Ishikawa (cell line): ENCODE measurements at regions not wholly inside any gene's neighbourhood (a gene's known extent, or its start where the extent isn't known, plus 50 kb on each side); places are given as distances from the start of the nearest gene placed in this dataset.

Source experiments
- CREB1 ChIP-seq: IDR thresholded peaks from 2 replicates; pipeline ENCODE4 v1.6.1; 2012; ENCODE audit warnings: low read depth
- EGR1 ChIP-seq: IDR thresholded peaks from 2 replicates; pipeline ENCODE4 v1.6.1; 2012
- MAX ChIP-seq: IDR thresholded peaks from 2 replicates; pipeline ENCODE4 v1.6.1; 2012
- RAD21 ChIP-seq: IDR thresholded peaks from 2 replicates; pipeline ENCODE4 v1.6.1; 2012; ENCODE audit warnings: low read depth
- TAF1 ChIP-seq: IDR thresholded peaks from 2 replicates; pipeline ENCODE4 v1.6.1; 2012; ENCODE audit warnings: low read depth, mild to moderate bottlenecking
- TEAD4 ChIP-seq: IDR thresholded peaks from 2 replicates; pipeline ENCODE4 v1.6.1; 2012
- ZBTB7A ChIP-seq: IDR thresholded peaks from 2 replicates; pipeline ENCODE4 v1.6.1; 2012; ENCODE audit warnings: low read depth
- TF ChIP-seq, protein P1 (sequence below): IDR thresholded peaks from 2 replicates; pipeline ENCODE4 v1.6.1; 2012; ENCODE audit warnings: low read depth, mild to moderate bottlenecking

GRCh38 chr2:180175736-180176135 lies 168.6 kb upstream of the CWC22 start:
- no peak for TF ChIP-seq MAX
- no peak for TF ChIP-seq ZBTB7A
- no peak for TF ChIP-seq TEAD4
- no peak for TF ChIP-seq RAD21
- TF ChIP-seq, protein P1, sequence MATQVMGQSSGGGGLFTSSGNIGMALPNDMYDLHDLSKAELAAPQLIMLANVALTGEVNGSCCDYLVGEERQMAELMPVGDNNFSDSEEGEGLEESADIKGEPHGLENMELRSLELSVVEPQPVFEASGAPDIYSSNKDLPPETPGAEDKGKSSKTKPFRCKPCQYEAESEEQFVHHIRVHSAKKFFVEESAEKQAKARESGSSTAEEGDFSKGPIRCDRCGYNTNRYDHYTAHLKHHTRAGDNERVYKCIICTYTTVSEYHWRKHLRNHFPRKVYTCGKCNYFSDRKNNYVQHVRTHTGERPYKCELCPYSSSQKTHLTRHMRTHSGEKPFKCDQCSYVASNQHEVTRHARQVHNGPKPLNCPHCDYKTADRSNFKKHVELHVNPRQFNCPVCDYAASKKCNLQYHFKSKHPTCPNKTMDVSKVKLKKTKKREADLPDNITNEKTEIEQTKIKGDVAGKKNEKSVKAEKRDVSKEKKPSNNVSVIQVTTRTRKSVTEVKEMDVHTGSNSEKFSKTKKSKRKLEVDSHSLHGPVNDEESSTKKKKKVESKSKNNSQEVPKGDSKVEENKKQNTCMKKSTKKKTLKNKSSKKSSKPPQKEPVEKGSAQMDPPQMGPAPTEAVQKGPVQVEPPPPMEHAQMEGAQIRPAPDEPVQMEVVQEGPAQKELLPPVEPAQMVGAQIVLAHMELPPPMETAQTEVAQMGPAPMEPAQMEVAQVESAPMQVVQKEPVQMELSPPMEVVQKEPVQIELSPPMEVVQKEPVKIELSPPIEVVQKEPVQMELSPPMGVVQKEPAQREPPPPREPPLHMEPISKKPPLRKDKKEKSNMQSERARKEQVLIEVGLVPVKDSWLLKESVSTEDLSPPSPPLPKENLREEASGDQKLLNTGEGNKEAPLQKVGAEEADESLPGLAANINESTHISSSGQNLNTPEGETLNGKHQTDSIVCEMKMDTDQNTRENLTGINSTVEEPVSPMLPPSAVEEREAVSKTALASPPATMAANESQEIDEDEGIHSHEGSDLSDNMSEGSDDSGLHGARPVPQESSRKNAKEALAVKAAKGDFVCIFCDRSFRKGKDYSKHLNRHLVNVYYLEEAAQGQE: no peak
- no peak for TF ChIP-seq EGR1
- no peak for TF ChIP-seq TAF1
- no peak for TF ChIP-seq CREB1
